DND-41 (cell line): ENCODE measurements at regions not wholly inside any gene's neighbourhood (a gene's known extent, or its start where the extent isn't known, plus 50 kb on each side); places are given as distances from the start of the nearest gene placed in this dataset.

ENCODE experiments used
- CTCF ChIP-seq: IDR thresholded peaks from 2 replicates; pipeline ENCODE4 v1.5.1; 2012; ENCODE audit warnings: borderline replicate concordance, low read length, moderate library complexity, mild to moderate bottlenecking; ENCODE audit not compliant: poor library complexity, severe bottlenecking; ENCODE audit errors: extremely low read depth
- EZH2 ChIP-seq: IDR thresholded peaks from 3 replicates; pipeline ENCODE4 v1.6.1; 2012; ENCODE audit warnings: borderline replicate concordance, low read depth, mild to moderate bottlenecking, moderate library complexity, low read length, inconsistent platforms; ENCODE audit not compliant: severe bottlenecking

- no peak for TF ChIP-seq CTCF
- TF ChIP-seq EZH2: no peak
Observed at GRCh38 chr4:57448901-57449300, 338.7 kb upstream of the IGFBP7 start.
